GM18517 (cell line): ENCODE measurements at regions not wholly inside any gene's neighbourhood (a gene's known extent, or its start where the extent isn't known, plus 50 kb on each side); places are given as distances from the start of the nearest gene placed in this dataset.

Experiments used
- ATAC-seq: cut with Tn5 transposase; IDR thresholded peaks from one replicate; pipeline ENCODE4 v1.9.1; 2021; ENCODE audit warnings: mild to moderate bottlenecking, moderate library complexity; ENCODE audit not compliant: unreplicated experiment

DNA sequence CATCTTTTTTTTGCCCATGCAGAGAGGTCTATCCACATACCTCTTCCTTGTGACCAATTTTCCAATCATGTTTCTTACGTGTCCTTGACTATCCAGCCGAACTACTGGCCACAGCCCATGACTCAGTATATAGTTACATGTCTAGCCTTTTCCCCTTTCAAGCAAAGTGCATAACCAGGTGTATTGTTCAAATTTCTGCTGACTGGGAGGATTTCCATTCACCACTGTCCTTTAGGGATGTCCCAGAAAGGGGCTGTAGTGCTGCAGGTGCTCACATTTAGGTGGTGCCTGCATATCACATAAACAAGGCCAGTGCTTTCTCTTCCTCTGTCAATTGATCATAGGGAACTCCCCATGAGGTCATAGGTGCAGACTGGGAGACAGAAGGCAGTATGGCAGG lies 69.4 kb upstream of the ALDH1A3 start:
- ATAC-seq = no peak

DNA sequence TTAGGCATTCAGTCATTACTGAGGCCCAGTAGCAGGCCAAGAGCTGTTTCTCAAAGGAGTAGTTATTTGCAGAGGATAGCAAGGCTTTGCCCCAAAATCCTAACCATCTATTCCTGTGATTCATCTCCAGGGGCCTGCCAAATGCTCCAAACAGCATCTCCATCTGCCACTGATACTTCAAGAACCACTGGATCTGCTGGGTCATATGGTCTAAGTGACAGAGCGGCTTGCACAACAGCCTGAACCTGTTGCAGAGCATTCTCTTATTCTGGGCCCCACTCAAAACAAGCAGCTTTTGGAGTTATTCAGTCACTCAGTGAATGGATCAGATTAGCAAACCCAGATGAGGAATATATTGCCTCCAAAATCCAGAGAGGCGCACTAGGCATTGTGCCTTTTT lies 68.8 kb upstream of the ALDH1A3 start:
- no peak for ATAC-seq

DNA sequence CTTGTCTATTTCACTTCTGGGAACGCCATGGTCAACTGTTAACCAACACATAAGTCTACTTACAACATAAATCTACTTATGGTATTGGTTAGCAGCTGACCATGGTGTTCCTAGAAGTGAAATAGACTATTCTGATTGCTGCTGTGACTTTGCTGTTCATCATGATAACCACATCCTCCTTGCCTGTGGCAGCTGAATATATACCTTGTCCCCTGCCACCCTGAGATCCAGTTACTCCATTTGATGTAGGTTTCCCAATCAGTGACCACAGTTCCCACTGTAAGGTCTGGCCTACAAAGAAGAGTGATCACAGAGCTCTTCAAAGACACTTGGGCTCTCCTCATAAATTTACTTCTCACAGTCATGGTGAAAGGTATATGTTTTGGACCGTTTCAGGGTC lies 66.8 kb upstream of the ALDH1A3 start:
- no peak for ATAC-seq

- no peak for ATAC-seq
Measured at GRCh38 chr15:100818927-100819326, 60.7 kb upstream of the ALDH1A3 start.

GRCh38 chr15:100820528-100820927 lies 59.1 kb upstream of the ALDH1A3 start:
- no peak for ATAC-seq

GRCh38 chr15:100821327-100821726 lies 58.3 kb upstream of the ALDH1A3 start:
- ATAC-seq = no peak

DNA sequence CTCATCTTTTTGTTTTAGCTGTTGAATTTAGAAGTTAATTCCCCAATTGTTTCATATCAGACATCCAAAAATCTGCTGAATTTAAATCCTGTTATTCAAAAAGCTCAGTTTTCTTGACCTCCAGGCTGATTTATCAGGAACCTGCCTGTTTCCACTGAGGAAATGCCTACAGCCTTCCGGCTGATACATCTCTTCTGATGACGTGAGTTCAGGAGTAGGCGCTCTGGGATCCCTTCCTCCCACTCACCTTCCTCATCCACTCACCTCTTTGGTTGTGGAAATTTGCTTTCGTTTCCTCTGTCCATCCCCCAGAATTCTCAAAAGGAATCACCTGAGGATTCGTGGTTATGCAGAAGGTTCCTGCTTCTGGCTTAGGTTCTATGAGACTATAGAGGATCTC lies 55.4 kb upstream of the ALDH1A3 start:
- no peak for ATAC-seq

DNA sequence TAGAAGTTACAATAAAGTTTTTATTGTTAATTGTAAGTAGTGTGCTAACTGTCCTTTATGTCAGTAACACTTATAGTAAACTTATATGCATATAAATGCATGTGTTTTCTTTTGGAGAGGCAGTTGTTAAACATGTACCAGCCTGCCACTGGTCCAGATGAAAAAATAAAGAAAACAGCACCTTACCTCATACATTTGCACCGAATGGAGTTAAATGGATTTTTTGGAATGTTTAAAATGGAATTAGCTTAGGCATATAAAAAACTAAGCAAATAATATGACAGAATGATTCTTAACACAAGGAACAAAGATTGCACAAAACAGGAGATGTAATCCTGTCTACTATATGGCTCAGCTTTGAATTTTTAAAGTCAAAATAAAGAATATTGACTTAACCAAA lies 50.2 kb upstream of the ALDH1A3 start:
- no peak for ATAC-seq
